GM12878 (cell line): ENCODE measurements at regions not wholly inside any gene's neighbourhood (a gene's known extent, or its start where the extent isn't known, plus 50 kb on each side); places are given as distances from the start of the nearest gene placed in this dataset.

Experiments
- ATAC-seq: fragments of 200-7000 bp; cut with Tn5 transposase; 3 replicates; pipeline ENCODE4 v1.9.1; 2020; ENCODE audit warnings: mild to moderate bottlenecking, moderate library complexity
- BruUV-seq: library from RNA; stranded (reverse); fragments of 400-500 nt; replicated peaks from 2 replicates; lab custom pipeline; 2021; lab: Mats Ljungman, UMichigan
- CTCF ChIA-PET: fragments of 300-600 bp; sonication (Branson Sonifier 250); formaldehyde crosslinking; extraction: SDS; loops from one replicate; lab custom pipeline; 2021; ENCODE audit warnings: inconsistent platforms; lab: Yijun Ruan, JAX
- POLR2A ChIA-PET: fragments of 350-600 bp; formaldehyde crosslinking; extraction: SDS; loops from one replicate; lab custom pipeline; 2021; ENCODE audit warnings: inconsistent platforms; lab: Charles Lee
- RAD21 ChIA-PET: fragments of 300-600 bp; sonication (Branson Sonifier 250); formaldehyde crosslinking; loops from one replicate; lab custom pipeline; 2023; ENCODE audit warnings: antibody characterized with exemption; ENCODE audit not compliant: unreplicated experiment; lab: Charles Lee
- SMC1A ChIA-PET: fragments of 300-600 bp; sonication (Branson Sonifier 250); formaldehyde crosslinking; loops from one replicate; lab custom pipeline; 2023; ENCODE audit not compliant: unreplicated experiment, uncharacterized antibody; lab: Charles Lee
- DNase-seq: peaks from one replicate; pipeline ENCODE4 v3.0.0-alpha.2; 2011; ENCODE audit warnings: low read depth, low spot score
- FAIRE-seq: peaks from 3 replicates; lab custom pipeline; 2011; peaks lifted over from hg19 to GRCh38; lab: Jason Lieb, UNC
- H2AFZ ChIP-seq: 2 replicates; pipeline ENCODE4 v1.6.0; 2011; ENCODE audit warnings: low read depth, low read length, control low read depth; ENCODE audit not compliant: control insufficient read depth
- H3K27ac ChIP-seq: 2 replicates; pipeline ENCODE4 v1.5.1; 2011; ENCODE audit warnings: control low read depth; ENCODE audit not compliant: control insufficient read depth, insufficient read depth
- H3K27me3 ChIP-seq, 2 experiments: replicated peaks in 1 of 2; 2 replicates each; pipeline versions ENCODE4 v1.6.0 to v1.6.1; 2011; ENCODE audit warnings: low read length in 1 of 2; ENCODE audit not compliant: control insufficient read depth in 2 of 2, insufficient read depth in 2 of 2
- H3K36me3 ChIP-seq, 2 experiments: 2 replicates each; pipeline ENCODE4 v1.5.1; 2011; ENCODE audit warnings: low read length in 1 of 2; ENCODE audit not compliant: control insufficient read depth in 2 of 2, insufficient read depth in 2 of 2
- H3K4me1 ChIP-seq: 2 replicates; pipeline ENCODE4 v1.6.1; 2011; ENCODE audit warnings: mild to moderate bottlenecking, low read length, moderate library complexity, mixed read lengths; ENCODE audit not compliant: control insufficient read depth, insufficient read depth
- H3K4me2 ChIP-seq: 2 replicates; pipeline ENCODE4 v1.6.0; 2011; ENCODE audit warnings: control low read depth; ENCODE audit not compliant: control insufficient read depth, insufficient read depth
- H3K4me3 ChIP-seq: fragments of 200-600 bp; sonication (generic); 2 replicates; pipeline ENCODE4 v1.5.1; 2016
- H3K79me2 ChIP-seq: 2 replicates; pipeline ENCODE4 v1.6.0; 2011; ENCODE audit warnings: low read length; ENCODE audit not compliant: control insufficient read depth, insufficient read depth
- H3K9ac ChIP-seq: 2 replicates; pipeline ENCODE4 v1.8.0; 2011; ENCODE audit warnings: low read length, control low read depth, mixed read lengths; ENCODE audit not compliant: control insufficient read depth, insufficient read depth
- H3K9me3 ChIP-seq: replicated peaks from 3 replicates; pipeline ENCODE4 v1.5.1; 2011; ENCODE audit warnings: mild to moderate bottlenecking, low read length; ENCODE audit not compliant: control insufficient read depth, insufficient read depth
- H4K20me1 ChIP-seq: 2 replicates; pipeline ENCODE4 v1.6.0; 2011; ENCODE audit not compliant: control insufficient read depth, insufficient read depth
- CBX3 ChIP-seq: fragments of 200-600 bp; sonication (generic); IDR thresholded peaks from 2 replicates; pipeline ENCODE4 v1.6.1; 2016; ENCODE audit warnings: low read depth, borderline replicate concordance
- CBX5 ChIP-seq: sonication (generic); IDR thresholded peaks from 2 replicates; pipeline ENCODE4 v1.6.1; 2016; ENCODE audit warnings: low read depth, moderate library complexity, mild to moderate bottlenecking, inconsistent platforms
- ESRRA ChIP-seq: IDR thresholded peaks from 2 replicates; pipeline ENCODE4 v1.6.1; 2012; ENCODE audit warnings: mild to moderate bottlenecking, low read length, improper control_type of control experiment
- HCFC1 ChIP-seq: fragments of 150-350 bp; IDR thresholded peaks from 2 replicates; pipeline ENCODE4 v1.6.1; 2014; ENCODE audit warnings: low read length
- MEF2A ChIP-seq: IDR thresholded peaks from 2 replicates; pipeline ENCODE4 v1.6.1; 2011; ENCODE audit warnings: low read depth, mild to moderate bottlenecking, low read length, moderate library complexity; ENCODE audit not compliant: insufficient read depth
- MTA3 ChIP-seq: IDR thresholded peaks from 2 replicates; pipeline ENCODE4 v1.6.1; 2012; ENCODE audit warnings: low read length, inconsistent platforms, borderline replicate concordance
- NRF1 ChIP-seq: conservative IDR thresholded peaks from 2 replicates; pipeline ENCODE4 v1.6.1; 2011; ENCODE audit warnings: mild to moderate bottlenecking, low read depth, low read length, improper control_type of control experiment
- SREBF2 ChIP-seq: IDR thresholded peaks from 2 replicates; pipeline ENCODE4 v1.6.1; 2012; ENCODE audit warnings: mild to moderate bottlenecking, low read length
- ZSCAN29 ChIP-seq: fragments of 450-650 bp; IDR thresholded peaks from 2 replicates; pipeline ENCODE4 v1.6.1; 2017; ENCODE audit warnings: mild to moderate bottlenecking, moderate library complexity
- WGBS: methylation state at CpG from one replicate; pipeline ENCODE4 v1.1.6; 2016; ENCODE audit warnings: low lambda C conversion rate; ENCODE audit not compliant: insufficient replicate concordance, insufficient coverage; ENCODE audit errors: missing lambda C conversion rate; 5-methylcytosine and 5-hydroxymethylcytosine counted together
- in situ Hi-C: fragments of 300-500 bp; cut with MboI; formaldehyde crosslinking; loops from 9 replicates; pipeline ENCODE4 v1.14.3; 2018; ENCODE audit warnings: mixed read lengths
- intact Hi-C: fragments of 100-400 bp; cut with micrococcal nuclease; formaldehyde crosslinking; loops from one replicate; pipeline ENCODE4 v1.14.2; 2022; ENCODE audit not compliant: unreplicated experiment
- TF ChIP-seq, protein P1 (sequence below): IDR thresholded peaks from 2 replicates; pipeline ENCODE4 v1.6.1; 2012; ENCODE audit warnings: low read depth, low read length, improper control_type of control experiment

GRCh38 chr1:157405662-157406061 is 146.7 kb downstream of the FCRL5 start:
- H3K9me3 ChIP-seq: no peaks in the 10 kb centered on the region
- H3K4me1 ChIP-seq: peaks cover 18% of the 10 kb centered on the region
- 53% methylated on average over 4 of the region's 4 CpGs for WGBS
- H2AFZ ChIP-seq: no peak overlapping the region
- no peak for TF ChIP-seq CBX3
- no peak for TF ChIP-seq MEF2A
- TF ChIP-seq MTA3: no peak
- no peak for TF ChIP-seq HCFC1
- TF ChIP-seq NRF1: no peak
- no peak for TF ChIP-seq ZSCAN29
- no peak for TF ChIP-seq CBX5
- TF ChIP-seq, protein P1, sequence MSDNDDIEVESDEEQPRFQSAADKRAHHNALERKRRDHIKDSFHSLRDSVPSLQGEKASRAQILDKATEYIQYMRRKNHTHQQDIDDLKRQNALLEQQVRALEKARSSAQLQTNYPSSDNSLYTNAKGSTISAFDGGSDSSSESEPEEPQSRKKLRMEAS: no peak
- TF ChIP-seq SREBF2: no peak
- TF ChIP-seq ESRRA: no peak
- SMC1A ChIA-PET: interaction anchor here (1.4 to 11.0 kb wide), 4 partner anchors 9 to 106 kb away, joined by 3 to 134 read pairs (median 8); no protein-coding TSS in a partner anchor
- H3K4me2 ChIP-seq: no peak overlapping the region
- FAIRE-seq (no peak), DNase-seq (no peak), ATAC-seq (no peak)
- POLR2A ChIA-PET: no interaction called here
- intact Hi-C loops (no loop called here), in situ Hi-C loops (no loop called here)
- RAD21 ChIA-PET: interaction anchor here (1.1 kb wide), 1 partner anchor 17 kb away, joined by 3 read pairs; no protein-coding TSS in a partner anchor
- H3K27me3 ChIP-seq: no peaks in the 10 kb centered on the region; a peak in 1 of 4 replicates
- CTCF ChIA-PET: interaction anchor here (0.8 to 1.8 kb wide), 6 partner anchors 8 to 188 kb away, joined by 3 to 7 read pairs (median 3); no protein-coding TSS in a partner anchor
- no peak overlapping the region for H3K27ac ChIP-seq
- H3K36me3 ChIP-seq: no peaks in the 10 kb centered on the region
- no peak overlapping the region for H3K9ac ChIP-seq
- no peaks in the 10 kb centered on the region for H3K79me2 ChIP-seq
- no peak overlapping the region for H3K4me3 ChIP-seq
- H4K20me1 ChIP-seq: no peaks in the 10 kb centered on the region; the same call in 1 of the 2 replicates
- no TSS peak for BruUV-seq
